ENCODE measurements at regions not wholly inside any gene's neighbourhood (a gene's known extent, or its start where the extent isn't known, plus 50 kb on each side); places are given as distances from the start of the nearest gene placed in this dataset.

- Histone ChIP-seq H3K4me1 (no peaks in the 10 kb centered on the region), H3K4me3 (no peak overlapping the region), H3K27ac (no peak overlapping the region), H3K36me3 (no peaks in the 10 kb centered on the region), H3K27me3 (no peaks in the 10 kb centered on the region), H3K9me3 (no peaks in the 10 kb centered on the region)
- no peak for DNase-seq (ENCODE audit: extremely low spot score in 2 of 2)
- intact Hi-C loops (cut with DNase I) = no loop called here
- TF ChIP-seq POLR2A (IDR thresholded peaks at IDR 0.05) (no peak), POLR2AphosphoS5 (IDR thresholded peaks at IDR 0.05; ENCODE audit: insufficient read depth in 1 of 2, low read depth in 1 of 2) (no peak)
- TF ChIP-seq, protein P1, sequence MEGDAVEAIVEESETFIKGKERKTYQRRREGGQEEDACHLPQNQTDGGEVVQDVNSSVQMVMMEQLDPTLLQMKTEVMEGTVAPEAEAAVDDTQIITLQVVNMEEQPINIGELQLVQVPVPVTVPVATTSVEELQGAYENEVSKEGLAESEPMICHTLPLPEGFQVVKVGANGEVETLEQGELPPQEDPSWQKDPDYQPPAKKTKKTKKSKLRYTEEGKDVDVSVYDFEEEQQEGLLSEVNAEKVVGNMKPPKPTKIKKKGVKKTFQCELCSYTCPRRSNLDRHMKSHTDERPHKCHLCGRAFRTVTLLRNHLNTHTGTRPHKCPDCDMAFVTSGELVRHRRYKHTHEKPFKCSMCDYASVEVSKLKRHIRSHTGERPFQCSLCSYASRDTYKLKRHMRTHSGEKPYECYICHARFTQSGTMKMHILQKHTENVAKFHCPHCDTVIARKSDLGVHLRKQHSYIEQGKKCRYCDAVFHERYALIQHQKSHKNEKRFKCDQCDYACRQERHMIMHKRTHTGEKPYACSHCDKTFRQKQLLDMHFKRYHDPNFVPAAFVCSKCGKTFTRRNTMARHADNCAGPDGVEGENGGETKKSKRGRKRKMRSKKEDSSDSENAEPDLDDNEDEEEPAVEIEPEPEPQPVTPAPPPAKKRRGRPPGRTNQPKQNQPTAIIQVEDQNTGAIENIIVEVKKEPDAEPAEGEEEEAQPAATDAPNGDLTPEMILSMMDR (IDR thresholded peaks at IDR 0.05) = no peak
These were observed 473.8 kb upstream of the PTPRD start for GRCh38 chr9:11086561-11086960.

DNA sequence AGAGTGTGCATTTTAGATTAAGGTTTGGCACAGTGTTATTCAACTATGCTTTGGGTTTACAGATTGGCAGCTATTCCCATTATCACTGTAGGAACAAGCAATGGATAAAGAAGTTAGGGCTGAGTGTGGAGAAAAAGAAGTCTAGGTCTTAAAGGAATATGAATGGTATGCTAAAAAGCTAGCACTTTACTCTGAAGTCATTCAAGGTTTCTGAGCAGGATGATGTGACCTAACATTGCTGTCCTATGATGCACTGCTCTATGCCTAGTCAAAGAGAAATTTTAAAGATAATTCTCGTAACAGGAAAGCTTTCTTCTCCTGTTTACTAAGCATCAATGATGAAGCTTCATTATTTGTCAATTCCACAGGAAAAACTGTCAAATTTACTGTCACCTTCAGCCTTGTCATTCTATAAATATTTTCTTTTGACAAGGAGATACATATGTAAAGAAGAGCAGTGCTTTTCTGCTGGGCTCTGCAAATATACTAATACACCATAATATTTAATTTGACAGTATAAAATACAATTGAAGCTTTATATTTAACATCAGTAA lies 476.1 kb upstream of the PTPRD start:
- no peaks in the 10 kb centered on the region for H3K9me3 ChIP-seq
- TF ChIP-seq, protein P1 (IDR thresholded peaks at IDR 0.05) = no peak
- TF ChIP-seq POLR2A (IDR thresholded peaks at IDR 0.05) = no peak
- no peak for TF ChIP-seq POLR2AphosphoS5 (IDR thresholded peaks at IDR 0.05; ENCODE audit: insufficient read depth in 1 of 2, low read depth in 1 of 2)
- H3K27ac ChIP-seq = no peak overlapping the region
- no peaks in the 10 kb centered on the region for H3K36me3 ChIP-seq
- no peak overlapping the region for H3K4me3 ChIP-seq
- no peak for DNase-seq (ENCODE audit: extremely low spot score in 2 of 2)
- no peaks in the 10 kb centered on the region for H3K27me3 ChIP-seq
- intact Hi-C loops (cut with DNase I) = no loop called here
- no peaks in the 10 kb centered on the region for H3K4me1 ChIP-seq

- TF ChIP-seq POLR2AphosphoS5 (IDR thresholded peaks at IDR 0.05; ENCODE audit: insufficient read depth in 1 of 2, low read depth in 1 of 2) (no peak), POLR2A (IDR thresholded peaks at IDR 0.05) (no peak)
- TF ChIP-seq, protein P1 (IDR thresholded peaks at IDR 0.05) = no peak
- Histone ChIP-seq H3K4me1 (no peaks in the 10 kb centered on the region), H3K4me3 (no peak overlapping the region), H3K27ac (no peak overlapping the region), H3K36me3 (no peaks in the 10 kb centered on the region), H3K27me3 (no peaks in the 10 kb centered on the region), H3K9me3 (no peaks in the 10 kb centered on the region)
- DNase-seq (ENCODE audit: extremely low spot score in 2 of 2) = no peak
- intact Hi-C loops (cut with DNase I) = no loop called here
These were observed 480.2 kb upstream of the PTPRD start for GRCh38 chr9:11092974-11093373.

- H3K9me3 ChIP-seq = no peaks in the 10 kb centered on the region
- H3K4me1 ChIP-seq = no peaks in the 10 kb centered on the region
- intact Hi-C loops (cut with DNase I) = no loop called here
- no peaks in the 10 kb centered on the region for H3K27me3 ChIP-seq
- TF ChIP-seq POLR2A (IDR thresholded peaks at IDR 0.05) = no peak
- TF ChIP-seq, protein P1 (IDR thresholded peaks at IDR 0.05) = no peak
- no peak for TF ChIP-seq POLR2AphosphoS5 (IDR thresholded peaks at IDR 0.05; ENCODE audit: insufficient read depth in 1 of 2, low read depth in 1 of 2)
- no peak overlapping the region for H3K27ac ChIP-seq
- no peaks in the 10 kb centered on the region for H3K36me3 ChIP-seq
- DNase-seq (ENCODE audit: extremely low spot score in 2 of 2) = no peak
- H3K4me3 ChIP-seq = no peak overlapping the region
These were observed 484.2 kb upstream of the PTPRD start for GRCh38 chr9:11097020-11097419.

GRCh38 chr9:11103525-11103924 lies 490.7 kb upstream of the PTPRD start:
- intact Hi-C loops (cut with DNase I) = no loop called here
- no peak overlapping the region for H3K4me3 ChIP-seq
- H3K4me1 ChIP-seq = no peaks in the 10 kb centered on the region

More at GRCh38 chr9:11103525-11103924, 490.7 kb upstream of the PTPRD start:
- Histone ChIP-seq H3K36me3 (no peaks in the 10 kb centered on the region), H3K27ac (no peak overlapping the region), H3K9me3 (no peaks in the 10 kb centered on the region), H3K27me3 (no peaks in the 10 kb centered on the region)
- TF ChIP-seq, protein P1 (IDR thresholded peaks at IDR 0.05) = no peak
- DNase-seq (ENCODE audit: extremely low spot score in 2 of 2) = no peak

Data from vagina (tissue), 2 donors.